ENCODE measurements at regions not wholly inside any gene's neighbourhood (a gene's known extent, or its start where the extent isn't known, plus 50 kb on each side); places are given as distances from the start of the nearest gene placed in this dataset.

DNA sequence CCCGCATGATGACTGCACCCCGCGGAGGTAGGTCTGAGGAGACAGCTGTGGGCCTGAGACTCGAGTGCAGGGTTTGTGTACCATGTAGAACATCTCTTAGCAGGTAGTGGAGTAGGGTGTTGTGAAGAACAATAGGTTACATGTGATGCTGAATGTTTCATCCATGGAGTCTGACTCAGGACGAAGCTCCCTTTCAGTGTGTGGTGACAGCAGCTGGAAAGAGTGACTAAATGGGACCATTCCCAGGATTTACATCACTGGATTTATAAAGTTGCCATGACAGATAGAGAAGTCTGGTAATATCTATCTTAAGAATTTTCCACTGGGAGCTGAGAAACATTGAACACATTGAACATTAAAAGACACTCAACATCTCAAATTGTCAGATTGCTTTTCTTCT, 259.6 kb upstream of the RGS6 start:
- Mint-ChIP-seq H3K27me3 (ENCODE audit: insufficient read depth, low read depth, poor library complexity) (peaks cover 11% of the 10 kb centered on the region), H3K36me3 (ENCODE audit: low read depth) (peaks cover 58% of the 10 kb centered on the region), H3K4me3 (no peak overlapping the region), H3K9me3 (peaks cover 18% of the 10 kb centered on the region; the same call in 2 of the 3 replicates), H3K4me1 (peaks cover 13% of the 10 kb centered on the region; the same call in 2 of the 3 replicates), H3K27ac (peak overlapping the region; percentile 49; the same call in 1 of the 2 replicates)
- no peak for ATAC-seq
- no peak overlapping the region for H3K27ac ChIP-seq (ENCODE audit: low read depth)
- H3K79me2 ChIP-seq (replicated peaks; ENCODE audit: insufficient read depth) = no peaks in the 10 kb centered on the region
- H2AFZ ChIP-seq = no peak overlapping the region
- H4K20me1 ChIP-seq (replicated peaks; ENCODE audit: insufficient read depth) = no peaks in the 10 kb centered on the region
- H3K4me2 ChIP-seq = no peak overlapping the region
- DNase-seq (ENCODE audit: low spot score) = no peak
- H3K9me2 ChIP-seq (ENCODE audit: insufficient read depth) = no peaks in the 10 kb centered on the region; the same call in 1 of the 2 replicates
- TF ChIP-seq, protein P1, sequence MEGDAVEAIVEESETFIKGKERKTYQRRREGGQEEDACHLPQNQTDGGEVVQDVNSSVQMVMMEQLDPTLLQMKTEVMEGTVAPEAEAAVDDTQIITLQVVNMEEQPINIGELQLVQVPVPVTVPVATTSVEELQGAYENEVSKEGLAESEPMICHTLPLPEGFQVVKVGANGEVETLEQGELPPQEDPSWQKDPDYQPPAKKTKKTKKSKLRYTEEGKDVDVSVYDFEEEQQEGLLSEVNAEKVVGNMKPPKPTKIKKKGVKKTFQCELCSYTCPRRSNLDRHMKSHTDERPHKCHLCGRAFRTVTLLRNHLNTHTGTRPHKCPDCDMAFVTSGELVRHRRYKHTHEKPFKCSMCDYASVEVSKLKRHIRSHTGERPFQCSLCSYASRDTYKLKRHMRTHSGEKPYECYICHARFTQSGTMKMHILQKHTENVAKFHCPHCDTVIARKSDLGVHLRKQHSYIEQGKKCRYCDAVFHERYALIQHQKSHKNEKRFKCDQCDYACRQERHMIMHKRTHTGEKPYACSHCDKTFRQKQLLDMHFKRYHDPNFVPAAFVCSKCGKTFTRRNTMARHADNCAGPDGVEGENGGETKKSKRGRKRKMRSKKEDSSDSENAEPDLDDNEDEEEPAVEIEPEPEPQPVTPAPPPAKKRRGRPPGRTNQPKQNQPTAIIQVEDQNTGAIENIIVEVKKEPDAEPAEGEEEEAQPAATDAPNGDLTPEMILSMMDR (conservative IDR thresholded peaks at IDR 0.05; ENCODE audit: low read depth in 2 of 2) = no peak
- TF ChIP-seq ZNF114 (CRISPR knock-in tag; IDR thresholded peaks at IDR 0.05) (no peak), NANOG (IDR thresholded peaks at IDR 0.05; ENCODE audit: borderline replicate concordance) (no peak), EZH2 (IDR thresholded peaks at IDR 0.05; ENCODE audit: low read depth, unreplicated experiment) (no peak), CREB1 (CRISPR knock-in tag; IDR thresholded peaks at IDR 0.05; ENCODE audit: low read depth) (no peak), STAT1 (IDR thresholded peaks at IDR 0.05; ENCODE audit: unreplicated experiment) (no peak), POLR2AphosphoS5 (IDR thresholded peaks at IDR 0.05; ENCODE audit: low read depth) (no peak), ZNF331 (CRISPR knock-in tag; IDR thresholded peaks at IDR 0.05; ENCODE audit: low read depth) (no peak), EZH2phosphoT487 (IDR thresholded peaks at IDR 0.05; ENCODE audit: unreplicated experiment) (no peak), JUNB (IDR thresholded peaks at IDR 0.05; ENCODE audit: unreplicated experiment) (no peak)
- TF ChIP-seq, protein P2, sequence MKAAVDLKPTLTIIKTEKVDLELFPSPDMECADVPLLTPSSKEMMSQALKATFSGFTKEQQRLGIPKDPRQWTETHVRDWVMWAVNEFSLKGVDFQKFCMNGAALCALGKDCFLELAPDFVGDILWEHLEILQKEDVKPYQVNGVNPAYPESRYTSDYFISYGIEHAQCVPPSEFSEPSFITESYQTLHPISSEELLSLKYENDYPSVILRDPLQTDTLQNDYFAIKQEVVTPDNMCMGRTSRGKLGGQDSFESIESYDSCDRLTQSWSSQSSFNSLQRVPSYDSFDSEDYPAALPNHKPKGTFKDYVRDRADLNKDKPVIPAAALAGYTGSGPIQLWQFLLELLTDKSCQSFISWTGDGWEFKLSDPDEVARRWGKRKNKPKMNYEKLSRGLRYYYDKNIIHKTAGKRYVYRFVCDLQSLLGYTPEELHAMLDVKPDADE (IDR thresholded peaks at IDR 0.05) = no peak
- TF ChIP-seq, protein P3, sequence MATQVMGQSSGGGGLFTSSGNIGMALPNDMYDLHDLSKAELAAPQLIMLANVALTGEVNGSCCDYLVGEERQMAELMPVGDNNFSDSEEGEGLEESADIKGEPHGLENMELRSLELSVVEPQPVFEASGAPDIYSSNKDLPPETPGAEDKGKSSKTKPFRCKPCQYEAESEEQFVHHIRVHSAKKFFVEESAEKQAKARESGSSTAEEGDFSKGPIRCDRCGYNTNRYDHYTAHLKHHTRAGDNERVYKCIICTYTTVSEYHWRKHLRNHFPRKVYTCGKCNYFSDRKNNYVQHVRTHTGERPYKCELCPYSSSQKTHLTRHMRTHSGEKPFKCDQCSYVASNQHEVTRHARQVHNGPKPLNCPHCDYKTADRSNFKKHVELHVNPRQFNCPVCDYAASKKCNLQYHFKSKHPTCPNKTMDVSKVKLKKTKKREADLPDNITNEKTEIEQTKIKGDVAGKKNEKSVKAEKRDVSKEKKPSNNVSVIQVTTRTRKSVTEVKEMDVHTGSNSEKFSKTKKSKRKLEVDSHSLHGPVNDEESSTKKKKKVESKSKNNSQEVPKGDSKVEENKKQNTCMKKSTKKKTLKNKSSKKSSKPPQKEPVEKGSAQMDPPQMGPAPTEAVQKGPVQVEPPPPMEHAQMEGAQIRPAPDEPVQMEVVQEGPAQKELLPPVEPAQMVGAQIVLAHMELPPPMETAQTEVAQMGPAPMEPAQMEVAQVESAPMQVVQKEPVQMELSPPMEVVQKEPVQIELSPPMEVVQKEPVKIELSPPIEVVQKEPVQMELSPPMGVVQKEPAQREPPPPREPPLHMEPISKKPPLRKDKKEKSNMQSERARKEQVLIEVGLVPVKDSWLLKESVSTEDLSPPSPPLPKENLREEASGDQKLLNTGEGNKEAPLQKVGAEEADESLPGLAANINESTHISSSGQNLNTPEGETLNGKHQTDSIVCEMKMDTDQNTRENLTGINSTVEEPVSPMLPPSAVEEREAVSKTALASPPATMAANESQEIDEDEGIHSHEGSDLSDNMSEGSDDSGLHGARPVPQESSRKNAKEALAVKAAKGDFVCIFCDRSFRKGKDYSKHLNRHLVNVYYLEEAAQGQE (IDR thresholded peaks at IDR 0.05; ENCODE audit: unreplicated experiment) = no peak
- TF ChIP-seq, protein P4, sequence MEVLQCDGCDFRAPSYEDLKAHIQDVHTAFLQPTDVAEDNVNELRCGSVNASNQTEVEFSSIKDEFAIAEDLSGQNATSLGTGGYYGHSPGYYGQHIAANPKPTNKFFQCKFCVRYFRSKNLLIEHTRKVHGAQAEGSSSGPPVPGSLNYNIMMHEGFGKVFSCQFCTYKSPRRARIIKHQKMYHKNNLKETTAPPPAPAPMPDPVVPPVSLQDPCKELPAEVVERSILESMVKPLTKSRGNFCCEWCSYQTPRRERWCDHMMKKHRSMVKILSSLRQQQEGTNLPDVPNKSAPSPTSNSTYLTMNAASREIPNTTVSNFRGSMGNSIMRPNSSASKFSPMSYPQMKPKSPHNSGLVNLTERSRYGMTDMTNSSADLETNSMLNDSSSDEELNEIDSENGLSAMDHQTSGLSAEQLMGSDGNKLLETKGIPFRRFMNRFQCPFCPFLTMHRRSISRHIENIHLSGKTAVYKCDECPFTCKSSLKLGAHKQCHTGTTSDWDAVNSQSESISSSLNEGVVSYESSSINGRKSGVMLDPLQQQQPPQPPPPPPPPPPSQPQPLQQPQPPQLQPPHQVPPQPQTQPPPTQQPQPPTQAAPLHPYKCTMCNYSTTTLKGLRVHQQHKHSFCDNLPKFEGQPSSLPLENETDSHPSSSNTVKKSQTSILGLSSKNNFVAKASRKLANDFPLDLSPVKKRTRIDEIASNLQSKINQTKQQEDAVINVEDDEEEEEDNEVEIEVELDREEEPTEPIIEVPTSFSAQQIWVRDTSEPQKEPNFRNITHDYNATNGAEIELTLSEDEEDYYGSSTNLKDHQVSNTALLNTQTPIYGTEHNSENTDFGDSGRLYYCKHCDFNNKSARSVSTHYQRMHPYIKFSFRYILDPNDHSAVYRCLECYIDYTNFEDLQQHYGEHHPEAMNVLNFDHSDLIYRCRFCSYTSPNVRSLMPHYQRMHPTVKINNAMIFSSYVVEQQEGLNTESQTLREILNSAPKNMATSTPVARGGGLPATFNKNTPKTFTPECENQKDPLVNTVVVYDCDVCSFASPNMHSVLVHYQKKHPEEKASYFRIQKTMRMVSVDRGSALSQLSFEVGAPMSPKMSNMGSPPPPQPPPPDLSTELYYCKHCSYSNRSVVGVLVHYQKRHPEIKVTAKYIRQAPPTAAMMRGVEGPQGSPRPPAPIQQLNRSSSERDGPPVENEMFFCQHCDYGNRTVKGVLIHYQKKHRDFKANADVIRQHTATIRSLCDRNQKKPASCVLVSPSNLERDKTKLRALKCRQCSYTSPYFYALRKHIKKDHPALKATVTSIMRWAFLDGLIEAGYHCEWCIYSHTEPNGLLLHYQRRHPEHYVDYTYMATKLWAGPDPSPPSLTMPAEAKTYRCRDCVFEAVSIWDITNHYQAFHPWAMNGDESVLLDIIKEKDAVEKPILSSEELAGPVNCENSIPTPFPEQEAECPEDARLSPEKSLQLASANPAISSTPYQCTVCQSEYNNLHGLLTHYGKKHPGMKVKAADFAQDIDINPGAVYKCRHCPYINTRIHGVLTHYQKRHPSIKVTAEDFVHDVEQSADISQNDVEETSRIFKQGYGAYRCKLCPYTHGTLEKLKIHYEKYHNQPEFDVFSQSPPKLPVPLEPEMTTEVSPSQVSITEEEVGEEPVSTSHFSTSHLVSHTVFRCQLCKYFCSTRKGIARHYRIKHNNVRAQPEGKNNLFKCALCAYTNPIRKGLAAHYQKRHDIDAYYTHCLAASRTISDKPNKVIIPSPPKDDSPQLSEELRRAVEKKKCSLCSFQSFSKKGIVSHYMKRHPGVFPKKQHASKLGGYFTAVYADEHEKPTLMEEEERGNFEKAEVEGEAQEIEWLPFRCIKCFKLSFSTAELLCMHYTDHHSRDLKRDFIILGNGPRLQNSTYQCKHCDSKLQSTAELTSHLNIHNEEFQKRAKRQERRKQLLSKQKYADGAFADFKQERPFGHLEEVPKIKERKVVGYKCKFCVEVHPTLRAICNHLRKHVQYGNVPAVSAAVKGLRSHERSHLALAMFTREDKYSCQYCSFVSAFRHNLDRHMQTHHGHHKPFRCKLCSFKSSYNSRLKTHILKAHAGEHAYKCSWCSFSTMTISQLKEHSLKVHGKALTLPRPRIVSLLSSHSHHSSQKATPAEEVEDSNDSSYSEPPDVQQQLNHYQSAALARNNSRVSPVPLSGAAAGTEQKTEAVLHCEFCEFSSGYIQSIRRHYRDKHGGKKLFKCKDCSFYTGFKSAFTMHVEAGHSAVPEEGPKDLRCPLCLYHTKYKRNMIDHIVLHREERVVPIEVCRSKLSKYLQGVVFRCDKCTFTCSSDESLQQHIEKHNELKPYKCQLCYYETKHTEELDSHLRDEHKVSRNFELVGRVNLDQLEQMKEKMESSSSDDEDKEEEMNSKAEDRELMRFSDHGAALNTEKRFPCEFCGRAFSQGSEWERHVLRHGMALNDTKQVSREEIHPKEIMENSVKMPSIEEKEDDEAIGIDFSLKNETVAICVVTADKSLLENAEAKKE (CRISPR knock-in tag; IDR thresholded peaks at IDR 0.05) = no peak
- H3K4me3 ChIP-seq = no peak overlapping the region
- peaks cover 3% of the 10 kb centered on the region; the same call in 1 of the 2 replicates for H3K36me3 ChIP-seq (ENCODE audit: insufficient read depth)
- H3K27me3 ChIP-seq (ENCODE audit: insufficient read depth) = no peaks in the 10 kb centered on the region
- H3F3A ChIP-seq (replicated peaks; ENCODE audit: low read depth) = no peaks in the 10 kb centered on the region
- peaks cover 8% of the 10 kb centered on the region for H3K4me1 ChIP-seq (ENCODE audit: insufficient read depth)

All from GM23338 (cell line).